ENCODE measurements at regions not wholly inside any gene's neighbourhood (a gene's known extent, or its start where the extent isn't known, plus 50 kb on each side); places are given as distances from the start of the nearest gene placed in this dataset.

DNA sequence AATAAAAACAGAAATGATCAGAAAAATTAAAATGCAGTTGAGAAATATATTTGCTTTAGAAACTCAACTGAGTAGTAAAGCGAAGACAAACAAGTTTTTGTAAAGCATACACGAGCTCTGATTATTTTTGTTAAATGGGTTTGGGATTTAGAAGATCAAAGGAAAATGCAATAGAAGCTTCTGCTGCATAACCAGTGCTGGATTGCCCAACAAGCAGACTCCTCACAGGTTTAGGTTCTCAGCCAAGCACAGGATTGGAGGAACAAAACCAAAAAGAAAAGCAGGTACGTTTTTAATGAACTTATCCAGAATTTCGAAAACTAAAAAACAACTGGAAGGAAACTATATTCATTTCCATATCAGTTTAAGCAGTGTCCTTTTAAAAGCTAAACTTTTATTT, 423.8 kb downstream of the TMEM161B start (continued):
- TF ChIP-seq SAP30 (IDR thresholded peaks at IDR 0.05; ENCODE audit: borderline replicate concordance, insufficient read depth, low read depth, low read length, poor library complexity, severe bottlenecking) (no peak), ZBTB8A (IDR thresholded peaks at IDR 0.05; ENCODE audit: partially characterized antibody) (no peak), HMBOX1 (IDR thresholded peaks at IDR 0.05) (no peak), ZNF239 (CRISPR knock-in tag; IDR thresholded peaks at IDR 0.05) (no peak), KHSRP (IDR thresholded peaks at IDR 0.05) (no peak), ZNF408 (CRISPR knock-in tag; IDR thresholded peaks at IDR 0.05; ENCODE audit: low read depth) (no peak), NR4A1 (CRISPR knock-in tag; IDR thresholded peaks at IDR 0.05) (no peak), NR4A1 (tag; IDR thresholded peaks at IDR 0.05) (no peak), HDAC6 (IDR thresholded peaks at IDR 0.05; ENCODE audit: low read depth, low read length) (no peak)
- TF ChIP-seq, protein P1, sequence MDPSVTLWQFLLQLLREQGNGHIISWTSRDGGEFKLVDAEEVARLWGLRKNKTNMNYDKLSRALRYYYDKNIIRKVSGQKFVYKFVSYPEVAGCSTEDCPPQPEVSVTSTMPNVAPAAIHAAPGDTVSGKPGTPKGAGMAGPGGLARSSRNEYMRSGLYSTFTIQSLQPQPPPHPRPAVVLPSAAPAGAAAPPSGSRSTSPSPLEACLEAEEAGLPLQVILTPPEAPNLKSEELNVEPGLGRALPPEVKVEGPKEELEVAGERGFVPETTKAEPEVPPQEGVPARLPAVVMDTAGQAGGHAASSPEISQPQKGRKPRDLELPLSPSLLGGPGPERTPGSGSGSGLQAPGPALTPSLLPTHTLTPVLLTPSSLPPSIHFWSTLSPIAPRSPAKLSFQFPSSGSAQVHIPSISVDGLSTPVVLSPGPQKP (CRISPR knock-in tag; IDR thresholded peaks at IDR 0.05): no peak
- TF ChIP-seq, protein P2, sequence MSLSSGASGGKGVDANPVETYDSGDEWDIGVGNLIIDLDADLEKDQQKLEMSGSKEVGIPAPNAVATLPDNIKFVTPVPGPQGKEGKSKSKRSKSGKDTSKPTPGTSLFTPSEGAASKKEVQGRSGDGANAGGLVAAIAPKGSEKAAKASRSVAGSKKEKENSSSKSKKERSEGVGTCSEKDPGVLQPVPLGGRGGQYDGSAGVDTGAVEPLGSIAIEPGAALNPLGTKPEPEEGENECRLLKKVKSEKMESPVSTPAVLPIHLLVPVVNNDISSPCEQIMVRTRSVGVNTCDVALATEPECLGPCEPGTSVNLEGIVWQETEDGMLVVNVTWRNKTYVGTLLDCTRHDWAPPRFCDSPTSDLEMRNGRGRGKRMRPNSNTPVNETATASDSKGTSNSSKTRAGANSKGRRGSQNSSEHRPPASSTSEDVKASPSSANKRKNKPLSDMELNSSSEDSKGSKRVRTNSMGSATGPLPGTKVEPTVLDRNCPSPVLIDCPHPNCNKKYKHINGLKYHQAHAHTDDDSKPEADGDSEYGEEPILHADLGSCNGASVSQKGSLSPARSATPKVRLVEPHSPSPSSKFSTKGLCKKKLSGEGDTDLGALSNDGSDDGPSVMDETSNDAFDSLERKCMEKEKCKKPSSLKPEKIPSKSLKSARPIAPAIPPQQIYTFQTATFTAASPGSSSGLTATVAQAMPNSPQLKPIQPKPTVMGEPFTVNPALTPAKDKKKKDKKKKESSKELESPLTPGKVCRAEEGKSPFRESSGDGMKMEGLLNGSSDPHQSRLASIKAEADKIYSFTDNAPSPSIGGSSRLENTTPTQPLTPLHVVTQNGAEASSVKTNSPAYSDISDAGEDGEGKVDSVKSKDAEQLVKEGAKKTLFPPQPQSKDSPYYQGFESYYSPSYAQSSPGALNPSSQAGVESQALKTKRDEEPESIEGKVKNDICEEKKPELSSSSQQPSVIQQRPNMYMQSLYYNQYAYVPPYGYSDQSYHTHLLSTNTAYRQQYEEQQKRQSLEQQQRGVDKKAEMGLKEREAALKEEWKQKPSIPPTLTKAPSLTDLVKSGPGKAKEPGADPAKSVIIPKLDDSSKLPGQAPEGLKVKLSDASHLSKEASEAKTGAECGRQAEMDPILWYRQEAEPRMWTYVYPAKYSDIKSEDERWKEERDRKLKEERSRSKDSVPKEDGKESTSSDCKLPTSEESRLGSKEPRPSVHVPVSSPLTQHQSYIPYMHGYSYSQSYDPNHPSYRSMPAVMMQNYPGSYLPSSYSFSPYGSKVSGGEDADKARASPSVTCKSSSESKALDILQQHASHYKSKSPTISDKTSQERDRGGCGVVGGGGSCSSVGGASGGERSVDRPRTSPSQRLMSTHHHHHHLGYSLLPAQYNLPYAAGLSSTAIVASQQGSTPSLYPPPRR (CRISPR knock-in tag; IDR thresholded peaks at IDR 0.05; ENCODE audit: borderline replicate concordance): no peak
- TF ChIP-seq, protein P3, sequence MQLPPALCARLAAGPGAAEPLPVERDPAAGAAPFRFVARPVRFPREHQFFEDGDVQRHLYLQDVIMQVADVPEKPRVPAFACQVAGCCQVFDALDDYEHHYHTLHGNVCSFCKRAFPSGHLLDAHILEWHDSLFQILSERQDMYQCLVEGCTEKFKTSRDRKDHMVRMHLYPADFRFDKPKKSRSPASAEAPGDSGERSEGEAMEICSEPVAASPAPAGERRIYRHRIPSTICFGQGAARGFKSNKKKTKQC (CRISPR knock-in tag; IDR thresholded peaks at IDR 0.05): no peak
- TF ChIP-seq, protein P4, sequence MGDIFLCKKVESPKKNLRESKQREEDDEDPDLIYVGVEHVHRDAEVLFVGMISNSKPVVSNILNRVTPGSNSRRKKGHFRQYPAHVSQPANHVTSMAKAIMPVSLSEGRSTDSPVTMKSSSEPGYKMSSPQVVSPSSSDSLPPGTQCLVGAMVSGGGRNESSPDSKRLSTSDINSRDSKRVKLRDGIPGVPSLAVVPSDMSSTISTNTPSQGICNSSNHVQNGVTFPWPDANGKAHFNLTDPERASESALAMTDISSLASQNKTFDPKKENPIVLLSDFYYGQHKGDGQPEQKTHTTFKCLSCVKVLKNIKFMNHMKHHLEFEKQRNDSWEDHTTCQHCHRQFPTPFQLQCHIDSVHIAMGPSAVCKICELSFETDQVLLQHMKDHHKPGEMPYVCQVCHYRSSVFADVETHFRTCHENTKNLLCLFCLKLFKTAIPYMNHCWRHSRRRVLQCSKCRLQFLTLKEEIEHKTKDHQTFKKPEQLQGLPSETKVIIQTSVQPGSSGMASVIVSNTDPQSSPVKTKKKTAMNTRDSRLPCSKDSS (IDR thresholded peaks at IDR 0.05; ENCODE audit: low read depth, partially characterized antibody): no peak
- TF ChIP-seq, protein P5, sequence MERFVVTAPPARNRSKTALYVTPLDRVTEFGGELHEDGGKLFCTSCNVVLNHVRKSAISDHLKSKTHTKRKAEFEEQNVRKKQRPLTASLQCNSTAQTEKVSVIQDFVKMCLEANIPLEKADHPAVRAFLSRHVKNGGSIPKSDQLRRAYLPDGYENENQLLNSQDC (CRISPR knock-in tag; IDR thresholded peaks at IDR 0.05): no peak

Measured in K562 (cell line).